SHP77 (cell line): ENCODE measurements at regions not wholly inside any gene's neighbourhood (a gene's known extent, or its start where the extent isn't known, plus 50 kb on each side); places are given as distances from the start of the nearest gene placed in this dataset.

Source experiments
- DNase-seq, 2 experiments: peaks; one replicate each; lab custom pipeline; 2025; lab: John Stamatoyannopoulos, UW

- peak in 1 of 2 experiments; percentile 55 for DNase-seq
Observed at GRCh38 chr14:51396222-51396815, 156.3 kb downstream of the TMX1 start.

GRCh38 chr14:51398898-51399297 lies 158.9 kb downstream of the TMX1 start:
- no peak for DNase-seq

GRCh38 chr14:51400139-51400538 lies 160.1 kb downstream of the TMX1 start:
- DNase-seq = no peak

- no peak for DNase-seq
Observed at GRCh38 chr14:51401272-51401671, 161.2 kb downstream of the TMX1 start.

- no peak for DNase-seq
Observed at GRCh38 chr14:51401756-51402155, 161.7 kb downstream of the TMX1 start.

- no peak for DNase-seq
Observed at GRCh38 chr14:51410897-51411296, 170.8 kb downstream of the TMX1 start.

- no peak for DNase-seq
Observed at GRCh38 chr14:51419685-51420084, 179.6 kb downstream of the TMX1 start.

- no peak for DNase-seq
Observed at GRCh38 chr14:51422704-51423103, 182.7 kb downstream of the TMX1 start.

DNA sequence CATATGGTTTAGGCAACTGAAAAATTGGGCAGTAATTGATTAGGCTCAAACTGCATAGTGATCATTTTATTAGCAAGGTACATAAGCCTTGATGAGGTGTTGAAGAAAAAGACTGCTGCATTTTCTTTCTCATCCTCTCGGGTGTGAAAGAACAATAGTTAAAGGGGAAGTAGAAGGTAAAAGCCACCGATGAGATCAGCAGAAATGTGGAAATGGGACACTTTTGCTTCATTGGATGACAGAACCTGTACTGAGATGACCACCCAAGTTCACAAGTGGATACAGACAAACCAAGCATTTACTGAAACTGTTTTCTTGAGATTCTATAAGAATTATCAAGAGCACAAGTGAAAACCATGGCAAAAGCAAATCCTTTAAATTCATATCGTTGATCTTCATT lies 184.0 kb downstream of the TMX1 start:
- no peak for DNase-seq

GRCh38 chr14:51424561-51425251 lies 184.7 kb downstream of the TMX1 start:
- DNase-seq = no peak

DNA sequence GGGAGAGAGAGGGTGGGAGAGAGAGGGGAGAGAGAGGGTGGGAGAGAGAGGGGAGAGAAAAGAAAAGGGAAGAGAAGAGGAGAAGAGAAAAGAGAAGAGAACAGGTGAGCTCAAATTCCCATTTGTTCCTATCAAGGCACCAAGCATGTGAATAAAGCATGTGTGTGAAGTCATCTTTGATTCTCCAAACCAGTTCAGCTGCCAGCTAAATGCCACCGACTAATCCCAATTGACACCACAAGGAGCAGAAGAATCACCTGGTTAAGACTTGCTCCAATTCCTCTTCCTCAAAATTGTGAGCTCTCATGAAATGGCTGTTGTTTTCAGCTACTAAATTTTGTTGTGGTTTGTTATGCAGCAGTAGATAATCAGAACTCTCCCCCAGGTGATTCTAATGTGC lies 188.9 kb downstream of the TMX1 start:
- DNase-seq = no peak

DNA sequence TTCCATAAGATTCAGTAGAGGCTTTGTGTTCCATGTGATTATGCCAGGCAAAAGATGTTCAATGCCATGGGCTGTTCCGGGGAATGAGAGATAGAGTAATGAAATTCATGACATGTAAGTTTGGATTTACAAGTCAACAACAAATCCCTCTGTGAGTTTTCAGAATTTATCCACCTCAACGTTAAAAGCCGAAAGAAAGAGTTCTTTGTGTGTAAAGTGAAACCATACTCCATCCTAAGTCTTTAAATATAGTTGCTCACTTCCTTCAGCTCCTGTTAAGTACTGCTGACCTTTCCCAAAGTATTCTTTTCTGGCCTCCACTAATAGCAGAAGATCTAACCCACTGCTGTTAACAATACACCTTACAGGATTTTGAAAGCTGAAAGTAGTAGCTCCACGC lies 190.0 kb downstream of the TMX1 start:
- DNase-seq = no peak

DNA sequence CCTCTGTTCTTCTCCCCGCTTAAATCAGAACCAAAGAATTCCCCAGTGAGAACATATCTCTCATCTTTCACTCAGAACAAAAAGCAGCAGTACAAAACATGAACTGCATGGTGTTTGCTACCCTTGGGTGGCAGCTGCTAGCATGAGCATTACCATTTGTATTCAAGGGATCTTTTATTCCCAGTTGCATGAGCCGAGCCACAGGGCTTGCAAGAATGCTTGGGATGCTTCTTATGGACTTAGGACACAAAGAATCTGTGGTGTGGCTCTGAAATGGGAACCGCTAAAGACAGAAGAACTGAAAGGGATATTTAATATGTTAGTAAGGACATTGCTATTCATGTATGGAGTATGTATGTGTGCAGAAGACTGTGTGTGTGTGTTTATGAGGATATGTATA lies 190.6 kb downstream of the TMX1 start:
- DNase-seq = no peak

GRCh38 chr14:51431033-51431709 lies 191.1 kb downstream of the TMX1 start:
- no peak for DNase-seq

GRCh38 chr14:51431741-51432140 lies 191.7 kb downstream of the TMX1 start:
- DNase-seq = no peak

DNA sequence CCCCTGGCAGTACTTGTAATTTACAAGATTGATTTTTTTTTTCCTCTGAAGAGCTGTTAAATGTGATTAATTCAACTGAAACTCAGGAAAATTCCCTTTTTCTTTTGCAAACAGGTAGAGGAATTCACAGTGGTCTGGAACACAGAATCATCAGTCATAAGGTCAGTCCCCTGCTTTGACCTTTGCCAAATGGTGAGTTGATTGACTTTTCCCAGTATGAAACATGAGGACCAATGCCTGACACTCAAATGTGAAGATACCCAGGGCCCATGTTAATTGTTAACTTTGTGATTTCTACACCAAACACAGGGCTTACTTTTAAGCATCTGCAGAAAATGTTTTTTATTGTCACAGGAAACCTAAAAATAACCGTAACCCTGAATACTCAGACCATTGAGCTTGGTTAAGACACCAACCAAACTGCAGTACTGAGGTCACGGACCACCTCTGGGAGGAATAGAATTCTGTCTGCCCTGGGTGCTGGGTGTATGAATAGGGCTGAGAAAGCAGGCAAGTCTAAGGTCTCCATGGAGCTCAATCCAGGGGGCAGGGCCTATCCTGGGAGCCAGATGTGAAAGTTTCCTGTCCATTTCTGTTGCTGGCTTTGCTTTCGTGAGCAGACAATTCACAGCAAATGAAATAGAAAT lies 192.4 kb downstream of the TMX1 start:
- no peak for DNase-seq

DNA sequence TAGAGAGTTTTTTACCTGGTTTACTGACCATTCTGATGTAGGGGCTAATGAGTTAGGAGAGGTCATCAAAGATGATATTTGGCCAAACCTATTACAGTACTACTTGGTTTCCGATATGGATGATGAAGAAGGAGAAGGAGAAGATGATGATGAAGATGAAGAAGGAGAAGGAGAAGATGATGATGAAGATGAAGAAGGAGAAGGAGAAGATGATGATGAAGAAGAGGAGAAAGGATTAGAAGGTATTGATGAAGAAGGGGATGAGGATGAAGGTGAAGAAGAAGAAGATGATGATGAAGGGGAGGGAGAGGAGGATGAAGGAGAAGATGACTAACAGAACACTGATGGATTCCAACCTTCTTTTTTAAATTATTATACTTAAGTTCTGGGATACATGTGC lies 196.6 kb downstream of the TMX1 start:
- DNase-seq = no peak

DNA sequence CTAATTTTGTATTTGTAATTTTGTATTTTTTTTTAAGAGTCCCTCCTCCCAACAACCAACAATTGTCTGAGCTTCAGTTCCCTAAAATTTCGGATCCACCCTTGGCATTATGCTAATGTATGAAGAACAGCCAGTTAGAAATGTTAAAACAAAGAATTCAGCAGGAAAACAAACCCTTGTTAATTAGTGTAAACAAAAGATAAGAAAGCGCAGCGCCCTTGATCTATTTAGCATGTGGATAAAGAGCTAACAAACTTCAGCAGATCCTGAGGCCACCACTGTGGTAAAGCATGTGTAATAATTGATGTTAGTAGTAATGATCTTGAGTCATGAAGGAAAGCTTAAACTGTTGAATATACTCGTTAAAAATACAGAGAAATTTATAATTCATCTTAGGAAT lies 199.8 kb downstream of the TMX1 start:
- no peak for DNase-seq

DNA sequence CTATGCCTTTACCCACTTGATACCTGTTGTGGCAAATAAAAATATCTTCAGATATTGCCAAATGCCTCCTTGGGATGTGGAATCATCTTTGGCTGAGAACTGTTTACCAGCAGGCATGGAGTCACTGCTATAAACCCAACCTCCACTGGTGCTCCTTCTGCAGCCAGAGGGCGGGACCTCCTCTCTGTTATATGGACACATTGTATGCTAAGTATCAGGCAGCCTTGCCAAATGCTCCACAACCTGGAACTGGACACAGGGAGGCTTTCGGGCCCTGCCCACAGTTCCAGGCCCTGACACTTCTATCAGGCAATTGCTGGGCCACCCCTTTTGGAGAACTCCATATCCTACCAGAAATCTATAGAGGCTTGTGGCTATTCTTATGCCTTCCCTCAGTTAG lies 201.0 kb downstream of the TMX1 start:
- no peak for DNase-seq

GRCh38 chr14:51442513-51443175 lies 202.6 kb downstream of the TMX1 start:
- no peak for DNase-seq

GRCh38 chr14:51443195-51444018 lies 203.4 kb downstream of the TMX1 start:
- DNase-seq = no peak
